Breast epithelium (tissue), 4 donors: ENCODE measurements at regions not wholly inside any gene's neighbourhood (a gene's known extent, or its start where the extent isn't known, plus 50 kb on each side); places are given as distances from the start of the nearest gene placed in this dataset.

Experiments used
- DNase-seq, 2 donors: peaks; one replicate each; pipeline ENCODE4 v3.0.0-alpha.2; 2019; ENCODE audit warnings: low spot score in 2 of 2
- H3K27ac ChIP-seq, 2 donors: fragments of 200-600 bp; sonication (generic) in 1 of 2; one replicate each; pipeline ENCODE4 v1.5.1; 2016 to 2019; ENCODE audit warnings: mild to moderate bottlenecking in 1 of 2
- H3K27me3 ChIP-seq, 2 donors: fragments of 200-600 bp; sonication (generic) in 1 of 2; one replicate each; pipeline versions ENCODE4 v1.5.1 to v1.6.0; 2017 to 2019; ENCODE audit warnings: control low read depth in 1 of 2, mild to moderate bottlenecking in 1 of 2
- H3K36me3 ChIP-seq: fragments of 200-600 bp; one replicate; pipeline ENCODE4 v1.5.1; 2019
- H3K4me1 ChIP-seq, 2 donors: fragments of 200-600 bp; sonication (generic); one replicate each; pipeline ENCODE4 v1.5.1; 2016 to 2019; ENCODE audit warnings: control low read depth in 1 of 2
- H3K4me3 ChIP-seq, 3 donors: fragments of 200-600 bp; sonication (generic); 1 replicate in 2 of 3; 2 replicates in 1 of 3; pipeline ENCODE4 v1.5.1; 2016 to 2019; ENCODE audit warnings: mild to moderate bottlenecking in 3 of 3, moderate library complexity in 2 of 3
- H3K9me3 ChIP-seq, 2 donors: fragments of 200-600 bp; sonication (generic) in 1 of 2; one replicate each; pipeline ENCODE4 v1.5.1; 2016 to 2019; ENCODE audit warnings: control low read depth in 1 of 2
- CTCF ChIP-seq, 3 donors: fragments of 450-650 bp; IDR thresholded peaks; one replicate each; pipeline ENCODE4 v1.5.1; 2016 to 2017; ENCODE audit warnings: antibody characterized with exemption in 3 of 3, mild to moderate bottlenecking in 3 of 3, moderate library complexity in 3 of 3
- POLR2A ChIP-seq: fragments of 450-650 bp; IDR thresholded peaks from one replicate; pipeline ENCODE4 v1.6.1; 2016; ENCODE audit warnings: antibody characterized with exemption, mild to moderate bottlenecking, moderate library complexity
- POLR2AphosphoS5 ChIP-seq, 3 donors: sonication (generic); formaldehyde crosslinking; IDR thresholded peaks; one replicate each; pipeline ENCODE4 v1.6.1; 2017; ENCODE audit warnings: antibody characterized with exemption in 3 of 3
- intact Hi-C: fragments of 100-400 bp; cut with DNase I; formaldehyde crosslinking; loops from one replicate; pipeline ENCODE4 v1.15.1; 2023; ENCODE audit warnings: low total_unique reads

GRCh38 chr9:99582814-99583213, 238.9 kb upstream of the NR4A3 start:
- no peak for TF ChIP-seq POLR2AphosphoS5 (IDR thresholded peaks at IDR 0.05)
- no peak for TF ChIP-seq CTCF (IDR thresholded peaks at IDR 0.05)
- no peak for TF ChIP-seq POLR2A
- no peaks in the 10 kb centered on the region for H3K9me3 ChIP-seq
- H3K36me3 ChIP-seq, result no peaks in the 10 kb centered on the region
- intact Hi-C loops, result no loop called here
- no peaks in the 10 kb centered on the region for H3K4me1 ChIP-seq
- no peaks in the 10 kb centered on the region for H3K27me3 ChIP-seq
- no peak overlapping the region for H3K4me3 ChIP-seq
- H3K27ac ChIP-seq, result no peak overlapping the region
- no peak for DNase-seq

- Histone ChIP-seq H3K27ac (no peak overlapping the region), H3K27me3 (no peaks in the 10 kb centered on the region), H3K4me3 (no peak overlapping the region), H3K36me3 (no peaks in the 10 kb centered on the region), H3K4me1 (no peaks in the 10 kb centered on the region), H3K9me3 (no peaks in the 10 kb centered on the region)
- DNase-seq, result no peak
- TF ChIP-seq POLR2AphosphoS5 (IDR thresholded peaks at IDR 0.05) (no peak), CTCF (IDR thresholded peaks at IDR 0.05) (no peak), POLR2A (no peak)
- intact Hi-C loops, result no loop called here
Measured at GRCh38 chr9:99588299-99588698, 233.4 kb upstream of the NR4A3 start.

GRCh38 chr9:99588747-99589146, 232.9 kb upstream of the NR4A3 start:
- Histone ChIP-seq H3K36me3 (no peaks in the 10 kb centered on the region), H3K4me1 (no peaks in the 10 kb centered on the region), H3K9me3 (no peaks in the 10 kb centered on the region), H3K27me3 (no peaks in the 10 kb centered on the region), H3K4me3 (no peak overlapping the region), H3K27ac (no peak overlapping the region)
- no peak for DNase-seq
- TF ChIP-seq POLR2AphosphoS5 (IDR thresholded peaks at IDR 0.05), result no peak
- intact Hi-C loops, result no loop called here

- Histone ChIP-seq H3K36me3 (no peaks in the 10 kb centered on the region), H3K27ac (no peak overlapping the region), H3K9me3 (no peaks in the 10 kb centered on the region), H3K27me3 (no peaks in the 10 kb centered on the region), H3K4me1 (no peaks in the 10 kb centered on the region), H3K4me3 (no peak overlapping the region)
- DNase-seq, result no peak
- intact Hi-C loops, result no loop called here
- no peak for TF ChIP-seq POLR2AphosphoS5 (IDR thresholded peaks at IDR 0.05)
- no peak for TF ChIP-seq POLR2A
- no peak for TF ChIP-seq CTCF (IDR thresholded peaks at IDR 0.05)
Measured at GRCh38 chr9:99590410-99590809, 231.3 kb upstream of the NR4A3 start.

- TF ChIP-seq POLR2AphosphoS5 (IDR thresholded peaks at IDR 0.05) (no peak), CTCF (IDR thresholded peaks at IDR 0.05) (no peak), POLR2A (no peak)
- no peaks in the 10 kb centered on the region for H3K9me3 ChIP-seq
- no peaks in the 10 kb centered on the region for H3K4me1 ChIP-seq
- no peak for DNase-seq
- intact Hi-C loops, result no loop called here
- H3K36me3 ChIP-seq, result no peaks in the 10 kb centered on the region
- no peaks in the 10 kb centered on the region for H3K27me3 ChIP-seq
- H3K4me3 ChIP-seq, result no peak overlapping the region
- no peak overlapping the region for H3K27ac ChIP-seq
Measured at GRCh38 chr9:99590840-99591239, 230.8 kb upstream of the NR4A3 start.

GRCh38 chr9:99591770-99592169, 229.9 kb upstream of the NR4A3 start:
- intact Hi-C loops, result loop anchor here (2.0 kb wide), 1 partner anchor 25 kb away; no protein-coding TSS in a partner anchor
- Histone ChIP-seq H3K27me3 (no peaks in the 10 kb centered on the region), H3K36me3 (no peaks in the 10 kb centered on the region), H3K4me1 (no peaks in the 10 kb centered on the region), H3K27ac (no peak overlapping the region), H3K4me3 (no peak overlapping the region), H3K9me3 (no peaks in the 10 kb centered on the region)
- TF ChIP-seq POLR2AphosphoS5 (IDR thresholded peaks at IDR 0.05) (no peak), CTCF (IDR thresholded peaks at IDR 0.05) (no peak), POLR2A (no peak)
- DNase-seq, result no peak
